ENCODE measurements at regions not wholly inside any gene's neighbourhood (a gene's known extent, or its start where the extent isn't known, plus 50 kb on each side); places are given as distances from the start of the nearest gene placed in this dataset.

- no peak for ATAC-seq (replicated peaks in 6 of 8)
- in situ Hi-C loops (cut with MboI; ENCODE audit: low pct_unique_long_range_greater_than_20kb in 2 of 9, low sequenced_read_pairs in 9 of 9, unreplicated experiment in 9 of 9) = no loop called here
- H3K4me3 ChIP-seq = no peak overlapping the region
Observed at GRCh38 chr2:55973673-55974072, 50.1 kb upstream of the EFEMP1 start.

GRCh38 chr2:55976681-55977080 is 53.1 kb upstream of the EFEMP1 start:
- H3K4me1 ChIP-seq (replicated peaks in 1 of 2) = no peaks in the 10 kb centered on the region
- H3K27ac ChIP-seq = no peak overlapping the region
- in situ Hi-C loops (cut with MboI; ENCODE audit: low pct_unique_long_range_greater_than_20kb in 2 of 9, low sequenced_read_pairs in 9 of 9, unreplicated experiment in 9 of 9) = loop anchor here in 1 of 9 experiments (25.0 kb wide), 1 partner anchor 214 kb away; no protein-coding TSS in a partner anchor
- H3K4me3 ChIP-seq = no peak overlapping the region
- ATAC-seq (replicated peaks in 6 of 8) = no peak

More at GRCh38 chr2:55973673-55974072, 50.1 kb upstream of the EFEMP1 start:
- H3K27ac ChIP-seq = no peak overlapping the region
- H3K4me1 ChIP-seq (replicated peaks in 1 of 2) = no peaks in the 10 kb centered on the region
- WGBS, 10 experiments = 78 to 100% (median 88%) methylated on average over 1 of the region's 1 CpG; no CpG with 5 or more reads in 4 of the 10 experiments

- H3K4me1 ChIP-seq (replicated peaks in 1 of 2) = no peaks in the 10 kb centered on the region
- 17 to 100% (median 100%) methylated on average over 1 of the region's 1 CpG; no CpG with 5 or more reads in 3 of the 10 experiments for WGBS, 10 experiments
- in situ Hi-C loops (cut with MboI; ENCODE audit: low pct_unique_long_range_greater_than_20kb in 2 of 9, low sequenced_read_pairs in 9 of 9, unreplicated experiment in 9 of 9) = loop anchor here in 1 of 9 experiments (25.0 kb wide), 1 partner anchor 223 kb away; no protein-coding TSS in a partner anchor
- H3K4me3 ChIP-seq = no peak overlapping the region
- no peak overlapping the region for H3K27ac ChIP-seq
- ATAC-seq (replicated peaks in 6 of 8) = no peak
Observed at GRCh38 chr2:55985406-55985805, 61.8 kb upstream of the EFEMP1 start.

GRCh38 chr2:55986001-55986400 is 62.4 kb upstream of the EFEMP1 start:
- in situ Hi-C loops (cut with MboI; ENCODE audit: low pct_unique_long_range_greater_than_20kb in 2 of 9, low sequenced_read_pairs in 9 of 9, unreplicated experiment in 9 of 9) = loop anchor here in 1 of 9 experiments (25.0 kb wide), 1 partner anchor 224 kb away; no protein-coding TSS in a partner anchor
- no peak for ATAC-seq (replicated peaks in 6 of 8)
- H3K27ac ChIP-seq = no peak overlapping the region
- no peaks in the 10 kb centered on the region for H3K4me1 ChIP-seq (replicated peaks in 1 of 2)
- 60 to 100% (median 70%) methylated on average over 1 to 2 of the region's 2 CpGs; no CpG with 5 or more reads in 1 of the 10 experiments for WGBS, 10 experiments
- no peak overlapping the region for H3K4me3 ChIP-seq

- Histone ChIP-seq H3K4me3 (no peak overlapping the region), H3K4me1 (replicated peaks in 1 of 2) (no peaks in the 10 kb centered on the region), H3K27ac (no peak overlapping the region)
- in situ Hi-C loops (cut with MboI; ENCODE audit: low pct_unique_long_range_greater_than_20kb in 2 of 9, low sequenced_read_pairs in 9 of 9, unreplicated experiment in 9 of 9) = loop anchor here in 1 of 9 experiments (25.0 kb wide), 1 partner anchor 225 kb away; no protein-coding TSS in a partner anchor
- peak in 1 of 8 experiments; percentile 40 for ATAC-seq (replicated peaks in 6 of 8)
Observed at GRCh38 chr2:55986700-55987440, 63.3 kb upstream of the EFEMP1 start.

- WGBS, 10 experiments = 83 to 100% (median 93%) methylated on average over 2 to 6 of the region's 7 CpGs; no CpG with 5 or more reads in 1 of the 10 experiments
- Histone ChIP-seq H3K4me1 (replicated peaks in 1 of 2) (no peaks in the 10 kb centered on the region), H3K4me3 (no peak overlapping the region), H3K27ac (no peak overlapping the region)
- in situ Hi-C loops (cut with MboI; ENCODE audit: low pct_unique_long_range_greater_than_20kb in 2 of 9, low sequenced_read_pairs in 9 of 9, unreplicated experiment in 9 of 9) = loop anchor here in 1 of 9 experiments (25.0 kb wide), 1 partner anchor 227 kb away; no protein-coding TSS in a partner anchor
- ATAC-seq (replicated peaks in 6 of 8) = no peak
Observed at GRCh38 chr2:55989405-55989804, 65.8 kb upstream of the EFEMP1 start.

GRCh38 chr2:55992455-55992854 is 68.9 kb upstream of the EFEMP1 start:
- peak in 2 of 8 experiments; percentile 75 to 93 for ATAC-seq (replicated peaks in 6 of 8)
- no peak overlapping the region for H3K4me3 ChIP-seq
- in situ Hi-C loops (cut with MboI; ENCODE audit: low pct_unique_long_range_greater_than_20kb in 2 of 9, low sequenced_read_pairs in 9 of 9, unreplicated experiment in 9 of 9) = loop anchor here in 1 of 9 experiments (25.0 kb wide), 1 partner anchor 230 kb away; no protein-coding TSS in a partner anchor
- 0 to 100% (median 85%) methylated on average over 1 to 4 of the region's 4 CpGs; no CpG with 5 or more reads in 2 of the 10 experiments for WGBS, 10 experiments
- no peak overlapping the region for H3K27ac ChIP-seq
- H3K4me1 ChIP-seq (replicated peaks in 1 of 2) = no peaks in the 10 kb centered on the region

GRCh38 chr2:55993685-55994084 is 70.1 kb upstream of the EFEMP1 start:
- no peak overlapping the region for H3K4me3 ChIP-seq
- no peaks in the 10 kb centered on the region for H3K4me1 ChIP-seq (replicated peaks in 1 of 2)
- no peak overlapping the region for H3K27ac ChIP-seq
- 71 to 100% (median 86%) methylated on average over 1 to 4 of the region's 4 CpGs; no CpG with 5 or more reads in 5 of the 10 experiments for WGBS, 10 experiments
- in situ Hi-C loops (cut with MboI; ENCODE audit: low pct_unique_long_range_greater_than_20kb in 2 of 9, low sequenced_read_pairs in 9 of 9, unreplicated experiment in 9 of 9) = loop anchor here in 1 of 9 experiments (25.0 kb wide), 1 partner anchor 231 kb away; no protein-coding TSS in a partner anchor
- no peak for ATAC-seq (replicated peaks in 6 of 8)

GRCh38 chr2:55995211-55995610 is 71.6 kb upstream of the EFEMP1 start:
- no peak overlapping the region for H3K4me3 ChIP-seq
- 40 to 83% (median 60%) methylated on average over 1 of the region's 1 CpG; no CpG with 5 or more reads in 5 of the 10 experiments for WGBS, 10 experiments
- no peaks in the 10 kb centered on the region for H3K4me1 ChIP-seq (replicated peaks in 1 of 2)
- in situ Hi-C loops (cut with MboI; ENCODE audit: low pct_unique_long_range_greater_than_20kb in 2 of 9, low sequenced_read_pairs in 9 of 9, unreplicated experiment in 9 of 9) = loop anchor here in 1 of 9 experiments (25.0 kb wide), 1 partner anchor 233 kb away; no protein-coding TSS in a partner anchor
- H3K27ac ChIP-seq = no peak overlapping the region
- no peak for ATAC-seq (replicated peaks in 6 of 8)

- Histone ChIP-seq H3K27ac (no peak overlapping the region), H3K4me1 (replicated peaks in 1 of 2) (no peaks in the 10 kb centered on the region), H3K4me3 (no peak overlapping the region)
- WGBS, 10 experiments = 20 to 84% (median 59%) methylated on average over 1 to 2 of the region's 2 CpGs; no CpG with 5 or more reads in 2 of the 10 experiments
- peak in 2 of 8 experiments; percentile 54 to 78 for ATAC-seq (replicated peaks in 6 of 8)
- in situ Hi-C loops (cut with MboI; ENCODE audit: low pct_unique_long_range_greater_than_20kb in 2 of 9, low sequenced_read_pairs in 9 of 9, unreplicated experiment in 9 of 9) = loop anchor here in 1 of 9 experiments (25.0 kb wide), 1 partner anchor 234 kb away; no protein-coding TSS in a partner anchor
Observed at GRCh38 chr2:55995902-55996301, 72.3 kb upstream of the EFEMP1 start.

GRCh38 chr2:55999231-55999630 is 75.6 kb upstream of the EFEMP1 start:
- no peak overlapping the region for H3K27ac ChIP-seq
- H3K4me3 ChIP-seq = no peak overlapping the region
- in situ Hi-C loops (cut with MboI; ENCODE audit: low pct_unique_long_range_greater_than_20kb in 2 of 9, low sequenced_read_pairs in 9 of 9, unreplicated experiment in 9 of 9) = loop anchor here in 1 of 9 experiments (25.0 kb wide), 1 partner anchor 237 kb away; no protein-coding TSS in a partner anchor
- H3K4me1 ChIP-seq (replicated peaks in 1 of 2) = no peaks in the 10 kb centered on the region
- ATAC-seq (replicated peaks in 6 of 8) = no peak

GRCh38 chr2:55999790-56000189 is 76.2 kb upstream of the EFEMP1 start:
- no peak for ATAC-seq (replicated peaks in 6 of 8)
- 0 to 100% (median 63%) methylated on average over 1 to 2 of the region's 2 CpGs for WGBS, 10 experiments
- in situ Hi-C loops (cut with MboI; ENCODE audit: low pct_unique_long_range_greater_than_20kb in 2 of 9, low sequenced_read_pairs in 9 of 9, unreplicated experiment in 9 of 9) = loop anchor here in 3 of 9 experiments (25.0 kb wide), 3 partner anchors 113 to 287 kb away; no protein-coding TSS in a partner anchor

GRCh38 chr2:56001947-56002346 is 78.4 kb upstream of the EFEMP1 start:
- no peak for ATAC-seq (replicated peaks in 6 of 8)
- H3K4me1 ChIP-seq (replicated peaks in 1 of 2) = no peaks in the 10 kb centered on the region
- in situ Hi-C loops (cut with MboI; ENCODE audit: low pct_unique_long_range_greater_than_20kb in 2 of 9, low sequenced_read_pairs in 9 of 9, unreplicated experiment in 9 of 9) = loop anchor here in 3 of 9 experiments (25.0 kb wide), 2 partner anchors 110 to 290 kb away; no protein-coding TSS in a partner anchor
- no peak overlapping the region for H3K27ac ChIP-seq
- 0 to 75% (median 50%) methylated on average over 1 of the region's 1 CpG; no CpG with 5 or more reads in 3 of the 10 experiments for WGBS, 10 experiments
- H3K4me3 ChIP-seq = no peak overlapping the region

More at GRCh38 chr2:55999790-56000189, 76.2 kb upstream of the EFEMP1 start:
- H3K4me3 ChIP-seq = no peak overlapping the region
- H3K4me1 ChIP-seq (replicated peaks in 1 of 2) = no peaks in the 10 kb centered on the region
- no peak overlapping the region for H3K27ac ChIP-seq

All from motor neuron (in vitro differentiated cells).